Stimulated activated CD4-positive, alpha-beta T cell treated with anti-CD3 and anti-CD28 coated beads, Interleukin-2, amount 100 ng/mL, for 4 hours (primary cell): ENCODE measurements at regions not wholly inside any gene's neighbourhood (a gene's known extent, or its start where the extent isn't known, plus 50 kb on each side); places are given as distances from the start of the nearest gene placed in this dataset.
A peak's percentile ranks its signal among the peaks of the same experiment; 100 is the strongest.
"Not testable (repeated sequence)": the region's sequence is repeated elsewhere in the genome, so short reads cannot be mapped to it uniquely, and the experiment has no call there.

ENCODE experiments used
- DNase-seq: peaks from one replicate; pipeline ENCODE4 v3.0.0-alpha.2; 2020; ENCODE audit warnings: low read depth

DNA sequence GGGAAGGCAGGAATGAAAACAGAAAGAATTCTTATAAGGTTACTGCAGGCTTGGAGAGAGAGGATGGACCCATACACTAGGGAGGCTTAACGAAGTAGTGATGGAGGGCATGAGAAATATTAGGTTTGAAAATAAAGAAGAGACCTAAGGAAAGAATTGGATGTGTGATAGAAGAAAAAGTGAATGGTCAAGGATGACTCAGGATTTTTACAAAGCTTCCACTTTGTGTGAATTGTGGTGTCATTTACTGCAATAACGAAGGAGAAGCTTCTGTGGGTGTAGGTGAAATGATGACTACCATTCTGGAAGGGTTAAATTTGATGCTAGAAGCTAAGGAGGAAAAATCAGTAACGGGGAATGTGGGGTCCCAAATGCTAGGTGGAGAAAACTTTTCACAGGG is 191.2 kb downstream of the UTRN start:
- no peak for DNase-seq

DNA sequence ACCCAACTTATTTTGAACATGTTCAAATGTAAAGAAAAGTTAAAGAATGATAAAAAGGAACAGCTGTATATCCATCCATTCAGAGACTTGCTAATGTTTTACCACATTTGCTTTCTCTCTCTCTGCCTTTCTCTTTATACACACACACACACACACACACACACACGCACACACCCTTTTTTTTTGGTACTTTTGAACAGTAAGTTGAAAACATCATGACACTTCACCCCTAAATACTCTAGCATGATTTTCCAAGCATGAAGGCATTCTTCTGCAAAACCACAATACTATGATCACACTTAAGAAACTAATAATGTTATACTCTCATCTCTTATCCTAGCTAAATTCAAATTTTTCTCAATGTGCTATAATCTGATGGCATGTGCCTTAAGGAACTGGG is 192.3 kb downstream of the UTRN start:
- DNase-seq = no peak

GRCh38 chr6:144477856-144478255 is 192.7 kb downstream of the UTRN start:
- no peak for DNase-seq

GRCh38 chr6:144478483-144478882 is 193.3 kb downstream of the UTRN start:
- no peak for DNase-seq

DNA sequence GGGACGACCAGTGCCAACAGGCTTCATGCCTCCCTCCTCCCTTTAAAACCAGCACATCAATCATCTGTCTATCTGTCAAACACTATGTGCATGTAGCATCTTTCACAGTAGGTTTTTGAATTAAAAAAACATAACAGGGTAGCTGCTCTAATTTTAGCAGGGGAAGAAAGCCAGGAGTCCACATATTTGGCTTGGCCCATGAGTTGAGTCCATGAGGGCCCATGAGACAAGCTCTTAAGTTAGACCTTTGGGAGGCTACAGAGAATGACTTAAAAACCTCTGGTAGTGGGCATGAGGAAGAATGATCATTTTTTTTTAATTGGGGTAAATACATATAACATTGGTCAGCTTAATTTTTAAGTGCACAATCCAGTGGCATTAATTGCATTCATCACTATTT is 194.9 kb downstream of the UTRN start:
- no peak for DNase-seq

DNA sequence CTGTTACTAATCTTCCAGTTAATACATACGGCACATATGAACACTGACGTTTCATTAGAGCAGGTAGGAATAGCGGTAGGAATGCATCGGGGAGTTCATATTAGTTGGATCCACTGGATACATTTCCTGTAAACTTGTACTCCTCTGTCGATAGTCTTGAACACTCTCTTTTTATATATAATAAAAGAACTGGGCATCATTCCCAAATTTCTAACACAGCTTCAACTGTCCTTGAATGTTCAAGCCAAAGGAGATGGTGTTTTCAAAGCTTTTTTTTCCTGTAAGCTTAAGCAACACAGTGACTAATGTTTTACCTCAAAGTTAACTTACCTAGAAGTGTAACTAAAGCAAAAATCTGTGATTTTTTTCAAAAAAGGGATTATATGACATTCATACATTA is 195.3 kb downstream of the UTRN start:
- DNase-seq = no peak

- no peak for DNase-seq
Measured at GRCh38 chr6:144481527-144481926, 196.4 kb downstream of the UTRN start.

DNA sequence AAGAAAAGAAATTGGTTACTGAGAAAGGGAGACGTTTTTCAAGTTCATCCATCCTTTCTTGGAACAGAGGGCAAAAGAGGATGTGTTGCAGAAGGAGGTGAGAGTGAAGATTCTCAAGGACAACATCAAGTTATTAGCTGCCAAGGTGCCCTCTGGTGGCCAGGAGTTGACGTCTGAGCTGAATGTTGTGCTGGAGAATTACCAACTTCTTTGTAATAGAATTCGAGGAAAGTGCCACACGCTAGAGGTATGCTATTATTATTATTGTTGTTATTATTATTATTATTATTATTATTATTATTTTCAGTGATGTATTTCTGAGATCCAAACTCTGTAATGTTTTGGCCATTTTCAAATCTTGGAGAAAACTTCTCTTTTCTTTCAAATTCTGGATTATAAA is 197.0 kb downstream of the UTRN start:
- DNase-seq = peak; percentile 57

DNA sequence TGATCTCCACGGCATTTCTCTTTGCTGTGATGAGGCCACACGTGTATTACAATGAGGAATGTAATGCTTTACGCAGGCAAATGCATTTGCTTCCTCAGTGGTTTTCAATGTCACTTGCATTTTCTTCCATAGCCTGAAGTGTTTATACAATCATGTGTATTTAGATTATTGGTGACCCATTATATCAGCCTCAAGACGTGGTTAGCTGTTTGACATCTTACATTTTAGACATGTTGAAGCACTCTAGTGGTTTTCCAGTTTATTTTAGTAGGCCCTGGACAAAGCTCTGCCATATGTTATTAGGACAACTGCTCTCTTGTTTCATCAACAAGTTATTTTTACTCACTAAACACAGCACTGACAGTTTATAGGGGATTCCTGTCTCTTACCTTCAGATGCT is 200.4 kb downstream of the UTRN start:
- DNase-seq = no peak

- DNase-seq = no peak
Measured at GRCh38 chr6:144488590-144488989, 203.5 kb downstream of the UTRN start.

DNA sequence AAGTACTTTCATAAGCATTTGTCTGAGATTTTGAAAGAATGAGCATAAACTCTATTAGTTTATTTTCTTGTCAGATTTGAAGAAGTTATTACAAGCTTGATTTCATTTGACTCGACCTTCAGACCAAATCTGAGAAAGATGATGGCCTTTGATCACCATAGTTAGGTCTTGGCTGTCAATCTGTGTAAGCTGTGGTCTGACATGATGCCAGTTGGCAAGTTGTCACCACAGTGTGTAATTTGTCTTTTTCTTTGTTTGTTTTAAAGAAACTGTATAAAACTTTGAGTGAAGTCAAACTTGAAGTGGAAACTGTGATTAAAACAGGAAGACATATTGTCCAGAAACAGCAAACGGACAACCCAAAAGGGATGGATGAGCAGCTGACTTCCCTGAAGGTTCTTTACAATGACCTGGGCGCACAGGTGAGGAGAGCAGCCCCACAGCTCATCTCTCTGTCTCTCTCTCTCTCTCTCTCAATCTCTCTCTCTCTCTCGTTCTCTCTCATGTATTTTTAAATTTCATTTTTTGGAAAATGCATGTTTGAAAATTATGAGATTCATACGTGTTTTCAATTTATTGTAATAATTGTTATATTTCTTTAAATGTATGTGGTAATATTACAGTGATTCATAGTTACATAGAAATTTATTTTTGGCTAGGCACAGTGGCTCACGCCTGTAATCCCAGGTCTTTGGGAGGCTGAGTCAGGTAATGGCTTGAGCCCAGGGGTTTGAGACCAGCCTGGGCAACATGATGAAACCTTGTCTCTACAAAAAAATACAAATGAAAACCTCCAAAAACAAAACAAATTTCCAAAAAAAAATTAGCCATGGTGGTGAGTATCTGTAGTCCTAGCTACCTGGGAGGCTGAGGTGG is 208.1 kb downstream of the UTRN start:
- no peak for DNase-seq

DNA sequence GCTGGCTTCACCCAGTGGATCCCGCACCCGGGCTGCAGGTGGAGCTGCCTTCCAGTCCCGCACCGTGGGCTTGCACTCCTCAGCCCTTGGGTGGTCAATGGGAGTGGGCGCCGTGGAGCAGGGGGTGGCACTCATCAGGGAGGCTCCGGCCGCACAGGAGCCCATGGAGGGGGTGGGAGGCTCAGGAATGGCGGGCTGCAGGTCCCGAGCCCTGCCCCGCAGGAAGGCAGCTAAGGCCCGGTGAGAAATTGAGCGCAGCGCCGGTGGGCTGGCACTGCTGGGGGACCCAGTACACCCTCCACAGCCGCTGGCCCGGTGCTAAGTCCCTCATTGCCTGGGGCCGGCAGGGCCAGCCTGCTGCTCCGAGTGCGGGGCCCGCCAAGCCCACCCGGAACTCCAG is 209.9 kb downstream of the UTRN start:
- DNase-seq = not testable (repeated sequence)

GRCh38 chr6:144497650-144498049 is 212.5 kb downstream of the UTRN start:
- no peak for DNase-seq

DNA sequence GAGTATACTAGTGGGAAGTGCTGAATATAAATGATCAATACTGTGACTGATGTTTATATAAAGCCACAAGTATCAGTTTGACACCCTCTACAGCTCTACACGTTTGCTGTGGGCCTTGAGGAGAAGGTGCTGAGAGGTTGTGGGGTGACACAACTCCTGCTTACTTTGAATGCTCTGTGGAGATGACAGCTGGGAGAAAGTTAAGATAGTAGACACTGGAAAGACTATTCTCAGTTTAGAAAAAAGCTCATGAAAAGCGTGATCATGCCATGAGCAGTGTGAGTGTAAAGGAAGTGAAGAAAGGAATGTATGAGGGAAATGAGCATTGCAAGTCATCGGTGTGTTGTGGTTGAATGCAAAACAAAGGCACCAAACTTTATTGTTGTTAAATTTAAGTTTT is 215.8 kb downstream of the UTRN start:
- DNase-seq = no peak

DNA sequence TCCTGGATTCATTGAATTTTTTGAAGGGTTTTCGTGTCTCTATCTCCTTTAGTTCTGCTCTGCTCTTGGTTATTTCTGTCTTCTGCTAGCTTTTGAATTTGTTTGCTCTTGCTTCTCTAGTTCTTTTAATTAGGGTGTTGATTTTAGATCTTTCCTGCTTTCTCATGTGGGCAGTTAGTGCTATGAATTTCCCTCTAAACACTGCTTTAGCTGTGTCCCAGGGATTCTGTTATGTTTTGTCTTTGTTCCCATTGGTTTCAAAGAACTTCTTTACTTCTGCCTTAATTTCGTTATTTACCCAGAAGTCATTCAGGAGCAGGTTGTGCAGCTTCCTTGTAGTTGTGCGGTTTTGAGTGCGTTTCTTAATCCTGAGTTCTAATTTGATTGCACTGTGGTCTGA is 220.1 kb downstream of the UTRN start:
- DNase-seq = not testable (repeated sequence)

GRCh38 chr6:144506051-144506450 is 220.9 kb downstream of the UTRN start:
- not testable (repeated sequence) for DNase-seq

- DNase-seq = not testable (repeated sequence)
Measured at GRCh38 chr6:144507772-144508312, 222.7 kb downstream of the UTRN start.

DNA sequence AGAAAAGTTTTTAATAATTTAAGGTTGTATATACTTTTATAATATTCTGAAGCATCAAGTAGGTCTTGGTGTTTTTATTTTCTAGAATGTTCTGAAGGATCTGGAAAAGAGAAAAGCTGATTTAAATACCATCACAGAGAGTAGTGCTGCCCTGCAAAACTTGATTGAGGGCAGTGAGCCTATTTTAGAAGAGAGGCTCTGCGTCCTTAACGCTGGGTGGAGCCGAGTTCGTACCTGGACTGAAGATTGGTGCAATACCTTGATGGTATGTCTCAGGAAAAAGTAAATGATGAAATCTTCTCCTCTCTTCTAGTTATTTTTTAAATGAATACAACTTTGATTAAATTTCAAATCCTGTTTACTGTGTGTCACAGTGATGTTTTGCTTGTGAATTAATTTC is 225.7 kb downstream of the UTRN start:
- no peak for DNase-seq

GRCh38 chr6:144515761-144516160 is 230.6 kb downstream of the UTRN start:
- DNase-seq = no peak

DNA sequence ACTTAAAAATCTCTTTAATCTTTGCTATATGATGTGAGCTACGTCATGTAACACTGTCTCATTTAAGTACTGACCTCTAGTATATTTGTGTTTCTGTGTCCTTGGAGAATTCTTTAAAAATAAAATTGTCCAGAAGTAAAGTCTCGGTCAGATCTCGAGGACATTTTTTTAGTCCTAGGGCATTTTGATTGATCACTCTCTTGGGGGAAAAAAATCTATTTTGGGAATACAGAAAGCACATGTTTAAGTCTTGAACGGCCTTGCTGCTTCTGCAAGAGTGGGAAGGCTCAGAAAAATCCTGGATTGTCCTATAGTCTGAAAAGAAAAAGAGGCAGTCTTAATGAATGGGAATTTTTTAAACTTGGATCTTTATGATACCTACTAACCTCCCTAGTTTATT is 234.3 kb downstream of the UTRN start:
- no peak for DNase-seq

DNA sequence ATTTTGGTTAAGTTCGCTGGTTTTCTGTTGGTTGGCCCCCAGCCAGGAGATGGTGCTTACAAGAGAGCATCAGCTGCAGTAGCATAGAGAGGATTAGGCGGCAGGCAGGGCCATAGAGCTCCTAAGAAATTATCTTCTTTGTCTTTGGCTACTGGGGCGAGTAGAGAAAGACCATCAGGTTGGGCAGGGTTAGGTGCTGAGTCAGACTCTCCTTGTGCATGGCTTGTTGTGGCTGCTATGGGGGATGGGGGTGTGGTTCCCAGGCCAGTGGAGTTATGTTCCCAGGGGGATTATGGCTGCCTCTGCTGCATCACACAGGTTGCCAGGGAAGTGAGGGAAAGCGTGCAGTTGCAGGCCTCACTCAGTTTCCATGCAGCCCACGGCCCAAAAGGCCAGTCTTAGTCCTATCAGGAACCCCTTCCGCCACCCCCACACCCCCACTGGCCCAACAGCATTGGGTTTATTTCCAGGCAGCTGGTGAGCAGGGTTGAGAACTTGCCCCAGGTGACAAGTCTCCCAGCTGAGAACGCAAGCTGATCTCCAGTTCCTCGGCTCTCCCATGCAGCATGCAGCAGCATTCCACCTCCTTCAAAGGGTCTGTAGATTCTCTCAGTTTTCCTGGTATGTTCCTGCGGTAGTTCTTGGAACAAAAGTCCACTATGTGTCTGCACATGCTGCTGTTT is 243.7 kb downstream of the UTRN start:
- DNase-seq = no peak

DNA sequence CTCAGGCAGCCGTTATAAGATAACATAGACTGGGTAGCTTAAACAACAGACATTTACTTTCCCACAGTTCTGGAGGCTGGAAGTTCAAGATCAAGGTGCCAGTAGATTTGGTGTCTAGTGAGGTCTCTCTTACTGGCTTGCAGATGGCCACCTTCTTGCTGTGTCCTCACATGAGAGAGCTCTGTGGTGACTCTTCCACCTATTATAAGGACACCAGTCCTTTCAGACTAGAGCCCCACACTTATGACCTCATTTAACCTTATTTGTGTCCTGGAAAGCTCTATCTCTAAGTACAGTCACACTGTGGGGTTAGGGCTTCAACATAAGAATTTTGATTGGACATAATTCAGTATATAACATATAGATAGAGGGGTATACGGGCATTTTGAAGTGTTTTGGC is 245.0 kb downstream of the UTRN start:
- DNase-seq = no peak

GRCh38 chr6:144532238-144532637 is 247.1 kb downstream of the UTRN start:
- DNase-seq = not testable (repeated sequence)
